H9 (cell line): ENCODE measurements at regions not wholly inside any gene's neighbourhood (a gene's known extent, or its start where the extent isn't known, plus 50 kb on each side); places are given as distances from the start of the nearest gene placed in this dataset.

Experiments used
- DNase-seq: peaks from one replicate; pipeline ENCODE4 v3.0.0-alpha.2; 2017
- H2AFZ ChIP-seq: one replicate; pipeline ENCODE4 v1.6.1; 2013; ENCODE audit warnings: mild to moderate bottlenecking, low read length, control low read depth, moderate library complexity
- H2AK5ac ChIP-seq: 2 replicates; pipeline ENCODE4 v1.6.1; 2013; ENCODE audit warnings: low read length, control low read depth, mixed read lengths; ENCODE audit not compliant: insufficient read length
- H2BK120ac ChIP-seq: one replicate; pipeline ENCODE4 v1.6.1; 2013; ENCODE audit warnings: low read depth, mild to moderate bottlenecking, low read length, control low read depth, inconsistent platforms; ENCODE audit not compliant: poor library complexity, severe bottlenecking
- H2BK12ac ChIP-seq: 2 replicates; pipeline ENCODE4 v1.6.1; 2013; ENCODE audit warnings: low read length, control low read depth, mixed read lengths, low read depth; ENCODE audit not compliant: insufficient read length
- H2BK15ac ChIP-seq: 2 replicates; pipeline ENCODE4 v1.6.1; 2013; ENCODE audit warnings: low read depth, low read length, control low read depth
- H2BK20ac ChIP-seq: one replicate; pipeline ENCODE4 v1.6.1; 2013; ENCODE audit warnings: low read depth, mild to moderate bottlenecking, low read length, control low read depth, inconsistent platforms; ENCODE audit not compliant: poor library complexity, severe bottlenecking
- H2BK5ac ChIP-seq: 2 replicates; pipeline ENCODE4 v1.6.1; 2013; ENCODE audit warnings: low read length, control low read depth, mixed read lengths; ENCODE audit not compliant: insufficient read length
- H3K14ac ChIP-seq: 2 replicates; pipeline ENCODE4 v1.6.1; 2013; ENCODE audit warnings: low read length, control low read depth; ENCODE audit not compliant: insufficient read depth
- H3K18ac ChIP-seq: 2 replicates; pipeline ENCODE4 v1.6.1; 2013; ENCODE audit warnings: low read depth, mild to moderate bottlenecking, mixed read lengths, low read length, control low read depth; ENCODE audit not compliant: insufficient read length
- H3K23ac ChIP-seq: 2 replicates; pipeline ENCODE4 v1.6.1; 2013; ENCODE audit warnings: low read length, control low read depth, mixed read lengths, low read depth; ENCODE audit not compliant: insufficient read length
- H3K23me2 ChIP-seq: 2 replicates; pipeline ENCODE4 v1.6.1; 2013; ENCODE audit warnings: low read depth, mild to moderate bottlenecking, mixed read lengths, low read length, control low read depth; ENCODE audit not compliant: insufficient read length, poor library complexity, severe bottlenecking
- H3K27ac ChIP-seq: 2 replicates; pipeline ENCODE4 v1.5.1; 2013; ENCODE audit warnings: low read length, control low read depth, mixed read lengths, low read depth; ENCODE audit not compliant: insufficient read length
- H3K27me3 ChIP-seq: 2 replicates; pipeline ENCODE4 v1.6.1; 2013; ENCODE audit warnings: low read length, control low read depth, inconsistent platforms; ENCODE audit not compliant: insufficient read depth
- H3K4ac ChIP-seq: 2 replicates; pipeline ENCODE4 v1.6.1; 2013; ENCODE audit warnings: low read depth, mild to moderate bottlenecking, control low read depth, inconsistent platforms, low read length, moderate library complexity
- H3K4me1 ChIP-seq: 2 replicates; pipeline ENCODE4 v1.6.1; 2013; ENCODE audit warnings: low read length, control low read depth, inconsistent platforms; ENCODE audit not compliant: insufficient read depth
- H3K4me2 ChIP-seq: 2 replicates; pipeline ENCODE4 v1.6.1; 2013; ENCODE audit warnings: low read length, control low read depth, mixed read lengths; ENCODE audit not compliant: insufficient read length, insufficient read depth
- H3K56ac ChIP-seq: 2 replicates; pipeline ENCODE4 v1.6.1; 2013; ENCODE audit warnings: low read depth, mild to moderate bottlenecking, mixed read lengths, low read length, control low read depth; ENCODE audit not compliant: insufficient read length
- H3K79me1 ChIP-seq: 2 replicates; pipeline ENCODE4 v1.6.1; 2013; ENCODE audit warnings: low read depth, mild to moderate bottlenecking, moderate library complexity, low read length, control low read depth, inconsistent platforms; ENCODE audit not compliant: insufficient read depth, poor library complexity, severe bottlenecking
- H3K79me2 ChIP-seq: 2 replicates; pipeline ENCODE4 v1.6.1; 2013; ENCODE audit warnings: low read length, control low read depth, inconsistent platforms; ENCODE audit not compliant: insufficient read depth
- H3K9ac ChIP-seq: 2 replicates; pipeline ENCODE4 v1.6.1; 2013; ENCODE audit warnings: low read length, control low read depth, mixed read lengths; ENCODE audit not compliant: insufficient read length; ENCODE audit errors: extremely low read depth
- H3K9me3 ChIP-seq: one replicate; pipeline ENCODE4 v1.6.1; 2013; ENCODE audit warnings: low read depth, low read length, inconsistent platforms; ENCODE audit not compliant: control insufficient read depth
- H3T11ph ChIP-seq: one replicate; pipeline ENCODE4 v1.6.1; 2013; ENCODE audit warnings: mild to moderate bottlenecking, low read length, control low read depth, inconsistent platforms
- H4K20me1 ChIP-seq: one replicate; pipeline ENCODE4 v1.6.1; 2013; ENCODE audit not compliant: control insufficient read depth, insufficient read length, insufficient read depth
- H4K5ac ChIP-seq: 2 replicates; pipeline ENCODE4 v1.6.1; 2013; ENCODE audit warnings: low read depth, mild to moderate bottlenecking, mixed read lengths, low read length, control low read depth; ENCODE audit not compliant: insufficient read length
- H4K8ac ChIP-seq: replicated peaks from 2 replicates; pipeline ENCODE4 v1.6.1; 2013; ENCODE audit warnings: low read length, control low read depth, mixed read lengths, low read depth; ENCODE audit not compliant: insufficient read length
- H4K91ac ChIP-seq: 2 replicates; pipeline ENCODE4 v1.6.1; 2013; ENCODE audit warnings: low read depth, mild to moderate bottlenecking, moderate library complexity, mixed read lengths, low read length, control low read depth; ENCODE audit not compliant: insufficient read length
- H3K27ac Mint-ChIP-seq, 3 experiments: 2 replicates in 2 of 3; 3 replicates in 1 of 3; pipeline ENCODE4 v1.8.0; 2020 to 2021; ENCODE audit warnings: mixed read lengths in 3 of 3, mild to moderate bottlenecking in 1 of 3, moderate library complexity in 1 of 3
- H3K27me3 Mint-ChIP-seq: 2 replicates; pipeline ENCODE4 v1.8.0; 2021; ENCODE audit warnings: low read depth, mild to moderate bottlenecking, moderate library complexity, mixed read lengths
- H3K36me3 Mint-ChIP-seq, 3 experiments: 2 replicates in 2 of 3; 3 replicates in 1 of 3; pipeline ENCODE4 v1.8.0; 2020 to 2021; ENCODE audit warnings: low read depth in 3 of 3, mixed read lengths in 3 of 3; ENCODE audit not compliant: insufficient read depth in 1 of 3
- H3K4me1 Mint-ChIP-seq, 2 experiments: 2 replicates each; pipeline ENCODE4 v1.8.0; 2020; ENCODE audit warnings: mixed read lengths in 2 of 2
- H3K4me3 Mint-ChIP-seq, 2 experiments: 2 replicates in 1 of 2; 3 replicates in 1 of 2; pipeline ENCODE4 v1.8.0; 2020 to 2021; ENCODE audit warnings: mild to moderate bottlenecking in 2 of 2, mixed read lengths in 2 of 2, moderate library complexity in 1 of 2
- H3K9me3 Mint-ChIP-seq, 2 experiments: 2 replicates in 1 of 2; 3 replicates in 1 of 2; pipeline ENCODE4 v1.8.0; 2020; ENCODE audit warnings: mild to moderate bottlenecking in 2 of 2, mixed read lengths in 2 of 2, moderate library complexity in 1 of 2
- CTCF ChIP-seq: fragments of 200-600 bp; sonication (generic); conservative IDR thresholded peaks from 3 replicates; pipeline ENCODE4 v1.8.0; 2021; ENCODE audit warnings: antibody characterized with exemption, mild to moderate bottlenecking
- WGBS: extraction: QIAGEN DNeasy Blood & Tissue Kit; methylation state at CpG from one replicate; pipeline ENCODE4 v1.1.7; 2013; ENCODE audit warnings: missing lambda C conversion rate, low lambda C conversion rate, mixed read lengths; ENCODE audit not compliant: insufficient read length; ENCODE audit errors: extremely low coverage; 5-methylcytosine and 5-hydroxymethylcytosine counted together

- no peak overlapping the region for H3K4ac ChIP-seq
- no peak overlapping the region for H3K14ac ChIP-seq
- H2BK120ac ChIP-seq, result no peak overlapping the region
- H3T11ph ChIP-seq, result no peak overlapping the region
- H3K23ac ChIP-seq, result no peak overlapping the region
- H3K56ac ChIP-seq, result no peak overlapping the region
- no peaks in the 10 kb centered on the region for H3K27me3 Mint-ChIP-seq
- no peak overlapping the region for H4K8ac ChIP-seq
- H3K9me3 ChIP-seq, result no peaks in the 10 kb centered on the region
- H3K27ac Mint-ChIP-seq, result no peak overlapping the region
- H3K4me2 ChIP-seq, result no peak overlapping the region
- no peak overlapping the region for H3K9ac ChIP-seq
- H3K4me1 ChIP-seq, result no peaks in the 10 kb centered on the region
- no peak overlapping the region for H2BK20ac ChIP-seq
- no peaks in the 10 kb centered on the region for H3K79me1 ChIP-seq
- no peak overlapping the region for H2BK12ac ChIP-seq
- no peaks in the 10 kb centered on the region for H3K79me2 ChIP-seq
- no CpG with 5 or more reads among the region's 4 CpGs for WGBS
- H4K5ac ChIP-seq, result no peak overlapping the region
- no peak overlapping the region for H3K27ac ChIP-seq
- peaks cover 21 to 28% of the 10 kb centered on the region in 2 experiments for H3K4me1 Mint-ChIP-seq
- H3K36me3 Mint-ChIP-seq, result peaks cover 0 to 3% (median 0%) of the 10 kb centered on the region in 3 experiments; a peak in 2 of 7 replicates
- H3K4me3 Mint-ChIP-seq, result no peak overlapping the region
- H2BK5ac ChIP-seq, result no peak overlapping the region
- no peak overlapping the region for H3K18ac ChIP-seq
- no peak overlapping the region for H4K91ac ChIP-seq
- DNase-seq, result no peak
- no peaks in the 10 kb centered on the region for H3K27me3 ChIP-seq
- H2BK15ac ChIP-seq, result no peak overlapping the region
- H4K20me1 ChIP-seq, result no peaks in the 10 kb centered on the region
- no peak for TF ChIP-seq CTCF
- H3K9me3 Mint-ChIP-seq, result no peaks in the 10 kb centered on the region
- no peak overlapping the region for H2AFZ ChIP-seq
- no peak overlapping the region for H2AK5ac ChIP-seq
- no peaks in the 10 kb centered on the region for H3K23me2 ChIP-seq
These were observed 372.5 kb downstream of the ARHGEF28 start for GRCh38 chr5:73998489-73998888.
